ENCODE measurements at regions not wholly inside any gene's neighbourhood (a gene's known extent, or its start where the extent isn't known, plus 50 kb on each side); places are given as distances from the start of the nearest gene placed in this dataset.

DNA sequence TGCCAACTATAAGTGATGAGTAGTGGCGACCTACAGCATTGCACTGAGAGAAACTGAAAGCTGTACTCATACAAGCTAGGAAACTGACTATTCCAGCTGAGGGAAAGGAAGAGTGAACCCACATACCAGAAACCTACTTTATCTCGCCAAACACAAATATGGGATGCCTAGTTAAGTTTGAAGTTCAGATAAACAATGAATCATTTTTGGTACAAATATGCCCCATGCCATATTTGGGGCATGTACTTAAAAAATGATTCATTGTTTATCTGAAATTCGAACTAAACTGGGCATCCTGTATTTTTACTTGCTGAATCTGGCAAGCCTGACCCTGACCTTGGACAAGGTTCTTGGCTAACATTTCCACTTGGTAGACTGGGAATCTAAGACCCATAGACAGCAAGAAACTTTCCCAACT is 527.8 kb upstream of the PSMD7 start:
- Histone ChIP-seq H2AFZ (ENCODE audit: low read length) (no peak overlapping the region), H3K9ac (ENCODE audit: low read length) (no peak overlapping the region), H3K4me1 (ENCODE audit: insufficient read depth, low read length, severe bottlenecking) (no peaks in the 10 kb centered on the region), H3K36me3 (ENCODE audit: insufficient read depth, low read length) (no peaks in the 10 kb centered on the region), H3K9me3 (ENCODE audit: low read length) (no peaks in the 10 kb centered on the region), H3K27me3 (ENCODE audit: insufficient read depth, low read length) (no peaks in the 10 kb centered on the region), H3K27ac (ENCODE audit: low read depth, low read length, poor library complexity, severe bottlenecking) (no peak overlapping the region), H3K9me2 (ENCODE audit: low read depth, low read length) (no peaks in the 10 kb centered on the region), H3K4me3 (ENCODE audit: low read depth, low read length, poor library complexity, severe bottlenecking) (no peak overlapping the region), H3K4me2 (ENCODE audit: low read length) (no peak overlapping the region), H3K79me2 (ENCODE audit: insufficient read depth, low read length) (no peaks in the 10 kb centered on the region), H3F3A (ENCODE audit: insufficient read depth, low read length) (no peaks in the 10 kb centered on the region), H4K20me1 (ENCODE audit: insufficient read depth, low read length) (no peaks in the 10 kb centered on the region)
- TF ChIP-seq, protein P1, sequence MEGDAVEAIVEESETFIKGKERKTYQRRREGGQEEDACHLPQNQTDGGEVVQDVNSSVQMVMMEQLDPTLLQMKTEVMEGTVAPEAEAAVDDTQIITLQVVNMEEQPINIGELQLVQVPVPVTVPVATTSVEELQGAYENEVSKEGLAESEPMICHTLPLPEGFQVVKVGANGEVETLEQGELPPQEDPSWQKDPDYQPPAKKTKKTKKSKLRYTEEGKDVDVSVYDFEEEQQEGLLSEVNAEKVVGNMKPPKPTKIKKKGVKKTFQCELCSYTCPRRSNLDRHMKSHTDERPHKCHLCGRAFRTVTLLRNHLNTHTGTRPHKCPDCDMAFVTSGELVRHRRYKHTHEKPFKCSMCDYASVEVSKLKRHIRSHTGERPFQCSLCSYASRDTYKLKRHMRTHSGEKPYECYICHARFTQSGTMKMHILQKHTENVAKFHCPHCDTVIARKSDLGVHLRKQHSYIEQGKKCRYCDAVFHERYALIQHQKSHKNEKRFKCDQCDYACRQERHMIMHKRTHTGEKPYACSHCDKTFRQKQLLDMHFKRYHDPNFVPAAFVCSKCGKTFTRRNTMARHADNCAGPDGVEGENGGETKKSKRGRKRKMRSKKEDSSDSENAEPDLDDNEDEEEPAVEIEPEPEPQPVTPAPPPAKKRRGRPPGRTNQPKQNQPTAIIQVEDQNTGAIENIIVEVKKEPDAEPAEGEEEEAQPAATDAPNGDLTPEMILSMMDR (IDR thresholded peaks at IDR 0.05; ENCODE audit: low read length): no peak
- no peak for TF ChIP-seq EZH2 (IDR thresholded peaks at IDR 0.05; ENCODE audit: borderline replicate concordance, low read length)

DNA sequence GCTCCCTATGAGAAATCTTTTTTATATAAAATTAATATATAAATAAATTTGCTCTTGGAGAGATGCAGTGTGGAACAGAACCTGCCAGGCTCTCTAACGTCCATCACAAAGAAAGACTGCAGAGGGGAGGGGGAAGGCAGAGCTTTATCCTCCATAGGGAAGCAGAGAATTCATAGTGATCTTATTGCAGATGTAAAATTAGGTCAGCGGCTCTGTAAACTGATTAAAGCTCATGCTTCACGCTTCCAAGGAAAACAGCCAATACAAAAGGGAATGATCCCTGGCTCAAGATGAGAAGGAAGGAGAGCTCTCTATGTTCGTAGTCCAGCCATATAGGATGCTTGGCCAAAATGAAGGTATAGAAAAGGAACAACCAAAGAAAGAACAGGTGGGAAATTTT is 532.3 kb upstream of the PSMD7 start:
- TF ChIP-seq, protein P1 (IDR thresholded peaks at IDR 0.05; ENCODE audit: low read length): no peak
- no peak for TF ChIP-seq EZH2 (IDR thresholded peaks at IDR 0.05; ENCODE audit: borderline replicate concordance, low read length)
- Histone ChIP-seq H3K27me3 (ENCODE audit: insufficient read depth, low read length) (no peaks in the 10 kb centered on the region), H3K4me2 (ENCODE audit: low read length) (no peak overlapping the region), H3K36me3 (ENCODE audit: insufficient read depth, low read length) (no peaks in the 10 kb centered on the region), H3K9me3 (ENCODE audit: low read length) (peaks cover under 1% of the 10 kb centered on the region; the same call in 1 of the 2 replicates), H3K9ac (ENCODE audit: low read length) (no peak overlapping the region), H3K79me2 (ENCODE audit: insufficient read depth, low read length) (no peaks in the 10 kb centered on the region), H3F3A (ENCODE audit: insufficient read depth, low read length) (no peaks in the 10 kb centered on the region), H3K4me3 (ENCODE audit: low read depth, low read length, poor library complexity, severe bottlenecking) (no peak overlapping the region), H4K20me1 (ENCODE audit: insufficient read depth, low read length) (no peaks in the 10 kb centered on the region), H3K4me1 (ENCODE audit: insufficient read depth, low read length, severe bottlenecking) (no peaks in the 10 kb centered on the region), H2AFZ (ENCODE audit: low read length) (no peak overlapping the region), H3K9me2 (ENCODE audit: low read depth, low read length) (no peaks in the 10 kb centered on the region), H3K27ac (ENCODE audit: low read depth, low read length, poor library complexity, severe bottlenecking) (no peak overlapping the region)

DNA sequence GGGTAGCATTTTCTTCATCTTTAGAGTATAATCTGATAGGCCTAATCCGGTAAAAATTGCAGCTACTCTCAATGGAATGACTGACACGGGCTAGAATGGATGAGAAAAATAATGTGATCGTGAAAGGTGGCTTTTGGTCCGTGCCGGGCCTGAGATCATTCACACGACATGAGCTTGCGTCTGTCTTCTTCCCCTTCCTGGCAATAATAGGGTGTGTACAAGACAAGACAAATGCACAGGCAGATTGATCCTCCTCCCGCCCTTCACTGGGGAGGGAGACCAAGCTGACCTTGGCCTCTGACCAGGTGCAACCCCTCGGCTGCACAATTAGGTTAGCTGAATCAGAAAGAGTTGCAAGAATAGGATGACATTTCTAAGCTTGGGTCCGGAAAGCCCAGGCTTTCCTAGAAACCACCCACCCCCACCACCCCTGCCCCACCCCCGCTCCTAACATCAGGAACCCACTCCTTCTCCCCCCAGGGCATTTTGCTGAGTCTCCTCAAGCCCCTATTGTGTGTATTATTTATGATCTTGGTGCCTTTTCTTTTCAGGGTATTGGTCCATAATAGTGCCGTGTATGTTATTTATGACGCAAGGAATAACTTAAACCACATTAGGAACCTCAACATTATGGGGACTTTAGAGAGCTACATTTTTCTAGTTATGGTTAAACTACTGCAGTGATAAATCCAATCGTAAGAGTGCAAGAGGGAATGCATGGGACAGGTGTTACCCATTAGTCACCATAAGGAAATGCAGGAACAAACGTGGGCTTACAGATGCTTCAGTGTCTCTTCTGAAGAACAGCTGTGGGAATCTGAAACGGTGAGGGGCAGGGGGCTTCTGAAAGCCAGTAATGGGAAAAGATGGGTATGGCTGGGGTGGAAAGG is 540.1 kb upstream of the PSMD7 start:
- no peak overlapping the region for H2AFZ ChIP-seq (ENCODE audit: low read length)
- H3K9me3 ChIP-seq (ENCODE audit: low read length): peaks cover 4% of the 10 kb centered on the region; the same call in 1 of the 2 replicates
- no peak overlapping the region for H3K4me3 ChIP-seq (ENCODE audit: low read depth, low read length, poor library complexity, severe bottlenecking)
- no peak overlapping the region for H3K27ac ChIP-seq (ENCODE audit: low read depth, low read length, poor library complexity, severe bottlenecking)
- H3K36me3 ChIP-seq (ENCODE audit: insufficient read depth, low read length): no peaks in the 10 kb centered on the region
- H3K79me2 ChIP-seq (ENCODE audit: insufficient read depth, low read length): no peaks in the 10 kb centered on the region
- no peaks in the 10 kb centered on the region for H3K9me2 ChIP-seq (ENCODE audit: low read depth, low read length)
- no peaks in the 10 kb centered on the region; the same call in 1 of the 2 replicates for H3K27me3 ChIP-seq (ENCODE audit: insufficient read depth, low read length)
- H4K20me1 ChIP-seq (ENCODE audit: insufficient read depth, low read length): no peaks in the 10 kb centered on the region
- H3F3A ChIP-seq (ENCODE audit: insufficient read depth, low read length): no peaks in the 10 kb centered on the region
- H3K9ac ChIP-seq (ENCODE audit: low read length): no peak overlapping the region
- H3K4me1 ChIP-seq (ENCODE audit: insufficient read depth, low read length, severe bottlenecking): no peaks in the 10 kb centered on the region
- TF ChIP-seq, protein P1 (IDR thresholded peaks at IDR 0.05; ENCODE audit: low read length): no peak
- TF ChIP-seq EZH2 (IDR thresholded peaks at IDR 0.05; ENCODE audit: borderline replicate concordance, low read length): no peak
- no peak overlapping the region for H3K4me2 ChIP-seq (ENCODE audit: low read length)
